ENCODE measurements at regions not wholly inside any gene's neighbourhood (a gene's known extent, or its start where the extent isn't known, plus 50 kb on each side); places are given as distances from the start of the nearest gene placed in this dataset.
"Not testable (repeated sequence)": the region's sequence is repeated elsewhere in the genome, so short reads cannot be mapped to it uniquely, and the experiment has no call there.

DNA sequence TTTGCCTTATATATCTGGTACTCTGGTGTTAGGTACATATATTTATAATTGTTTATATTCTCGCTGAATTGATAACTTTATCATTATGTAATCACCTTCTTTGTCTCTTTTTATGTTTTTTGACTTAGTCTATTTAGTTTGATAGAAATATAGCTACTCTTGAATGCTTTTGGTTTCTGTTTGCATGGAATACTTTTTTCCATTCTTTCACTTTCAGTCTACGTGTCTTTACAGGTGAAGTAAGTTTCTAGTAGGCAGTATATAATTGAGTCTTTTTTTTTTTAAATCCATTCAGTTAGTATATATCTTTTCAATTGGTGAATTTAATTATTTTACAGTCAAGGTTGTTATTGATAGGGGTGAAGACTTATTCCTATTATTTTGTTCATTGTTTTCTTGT, 131.7 kb downstream of the PSAT1 start:
- Histone ChIP-seq H3K4me1 (ENCODE audit: insufficient read depth) (no peaks in the 10 kb centered on the region), H3K9ac (no peak overlapping the region), H2AFZ (no peak overlapping the region), H3K27me3 (replicated peaks; ENCODE audit: insufficient read depth) (peaks cover 4% of the 10 kb centered on the region; the same call in 1 of the 2 replicates), H3K27ac (no peak overlapping the region), H3K9me3 (ENCODE audit: low read depth) (no peaks in the 10 kb centered on the region), H4K20me1 (ENCODE audit: insufficient read depth) (no peaks in the 10 kb centered on the region), H3K9me2 (ENCODE audit: insufficient read depth) (no peaks in the 10 kb centered on the region), H3K4me3 (no peak overlapping the region), H3K4me2 (ENCODE audit: unreplicated experiment) (no peak overlapping the region), H3K36me3 (ENCODE audit: low read depth) (no peaks in the 10 kb centered on the region), H3F3A (ENCODE audit: insufficient read depth) (no peaks in the 10 kb centered on the region), H3K79me2 (ENCODE audit: insufficient read depth) (no peaks in the 10 kb centered on the region)
- whole genome bisulfite sequencing, 2 experiments (ENCODE audit: low coverage in 1 of 2, low lambda C conversion rate in 2 of 2, missing lambda C conversion rate in 2 of 2) = 24 to 32% methylated on average over 2 of the region's 2 CpGs
- in situ Hi-C loops (cut with MboI) = loop anchor here (25.0 kb wide), 2 partner anchors 709 to 1134 kb away; partner anchors contain the start of gene TLE4
- no peak for TF ChIP-seq EZH2phosphoT487 (IDR thresholded peaks at IDR 0.05; ENCODE audit: insufficient read depth, low read depth)
- TF ChIP-seq EZH2 (IDR thresholded peaks at IDR 0.05; ENCODE audit: insufficient read depth, poor library complexity, severe bottlenecking) = no peak
- no peak for DNase-seq

DNA sequence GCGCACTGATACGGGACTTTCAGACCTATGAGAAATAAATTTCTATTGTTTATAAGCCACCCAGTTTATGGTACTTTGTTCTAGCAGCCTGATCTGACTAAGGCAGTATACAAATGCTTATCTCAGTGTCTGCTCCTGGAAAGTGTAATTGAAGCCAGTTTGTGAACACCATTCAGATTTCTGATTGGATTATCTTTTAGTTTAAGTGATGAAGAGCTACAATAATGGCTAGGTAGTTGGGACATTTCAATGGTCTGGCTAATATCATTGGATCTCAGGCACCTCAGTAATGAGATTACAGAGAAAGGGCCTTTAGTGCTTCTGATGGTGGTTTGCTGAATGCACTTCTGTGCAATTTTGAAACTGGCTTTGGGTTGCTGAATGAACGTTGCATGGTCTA, 133.5 kb downstream of the PSAT1 start:
- TF ChIP-seq EZH2 (IDR thresholded peaks at IDR 0.05; ENCODE audit: insufficient read depth, poor library complexity, severe bottlenecking) = no peak
- TF ChIP-seq EZH2phosphoT487 (IDR thresholded peaks at IDR 0.05; ENCODE audit: insufficient read depth, low read depth) = no peak
- Histone ChIP-seq H2AFZ (no peak overlapping the region), H4K20me1 (ENCODE audit: insufficient read depth) (no peaks in the 10 kb centered on the region), H3K27me3 (replicated peaks; ENCODE audit: insufficient read depth) (peaks cover 17% of the 10 kb centered on the region), H3K9me2 (ENCODE audit: insufficient read depth) (no peaks in the 10 kb centered on the region), H3F3A (ENCODE audit: insufficient read depth) (no peaks in the 10 kb centered on the region), H3K36me3 (ENCODE audit: low read depth) (no peaks in the 10 kb centered on the region), H3K4me3 (no peak overlapping the region), H3K27ac (no peak overlapping the region), H3K9ac (no peak overlapping the region), H3K4me2 (ENCODE audit: unreplicated experiment) (no peak overlapping the region), H3K79me2 (ENCODE audit: insufficient read depth) (no peaks in the 10 kb centered on the region), H3K4me1 (ENCODE audit: insufficient read depth) (no peaks in the 10 kb centered on the region), H3K9me3 (ENCODE audit: low read depth) (no peaks in the 10 kb centered on the region)
- DNase-seq = no peak
- 23 to 31% methylated on average over 3 of the region's 3 CpGs for WGBS, 2 experiments (ENCODE audit: low coverage in 1 of 2, low lambda C conversion rate in 2 of 2, missing lambda C conversion rate in 2 of 2)
- in situ Hi-C loops (cut with MboI) = loop anchor here (25.0 kb wide), 2 partner anchors 707 to 1132 kb away; partner anchors contain the start of gene TLE4

DNA sequence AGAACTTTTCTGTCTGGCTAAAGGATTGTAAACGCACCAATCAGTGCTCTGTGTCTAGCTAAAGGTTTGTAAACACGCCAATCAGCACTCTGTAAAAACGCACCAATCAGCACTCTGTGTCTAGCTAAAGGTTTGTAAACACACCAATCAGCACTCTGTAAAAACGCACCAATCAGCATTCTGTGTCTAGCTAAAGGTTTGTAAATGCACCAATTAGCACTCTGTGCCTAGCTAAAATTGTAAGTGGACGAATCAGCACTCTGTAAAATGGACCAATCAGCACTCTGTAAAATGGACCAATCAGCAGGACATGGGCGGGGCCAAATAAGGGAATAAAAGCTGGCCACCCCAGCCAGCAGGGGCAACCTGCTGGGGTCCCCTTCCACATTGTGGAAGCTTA, 134.1 kb downstream of the PSAT1 start:
- H4K20me1 ChIP-seq (ENCODE audit: insufficient read depth); H2AFZ ChIP-seq; H3K36me3 ChIP-seq (ENCODE audit: low read depth); H3K4me2 ChIP-seq (ENCODE audit: unreplicated experiment); H3K9me2 ChIP-seq (ENCODE audit: insufficient read depth); H3K9ac ChIP-seq; H3K4me1 ChIP-seq (ENCODE audit: insufficient read depth); H3F3A ChIP-seq (ENCODE audit: insufficient read depth); H3K79me2 ChIP-seq (ENCODE audit: insufficient read depth); H3K9me3 ChIP-seq (ENCODE audit: low read depth); H3K4me3 ChIP-seq; H3K27ac ChIP-seq; DNase-seq: not testable (repeated sequence)
- WGBS, 2 experiments (ENCODE audit: low coverage in 1 of 2, low lambda C conversion rate in 2 of 2, missing lambda C conversion rate in 2 of 2) = 36 to 38% methylated on average over 6 of the region's 6 CpGs
- in situ Hi-C loops (cut with MboI) = loop anchor here (25.0 kb wide), 2 partner anchors 706 to 1131 kb away; partner anchors contain the start of gene TLE4
- H3K27me3 ChIP-seq (replicated peaks; ENCODE audit: insufficient read depth) = peaks cover 17% of the 10 kb centered on the region

DNA sequence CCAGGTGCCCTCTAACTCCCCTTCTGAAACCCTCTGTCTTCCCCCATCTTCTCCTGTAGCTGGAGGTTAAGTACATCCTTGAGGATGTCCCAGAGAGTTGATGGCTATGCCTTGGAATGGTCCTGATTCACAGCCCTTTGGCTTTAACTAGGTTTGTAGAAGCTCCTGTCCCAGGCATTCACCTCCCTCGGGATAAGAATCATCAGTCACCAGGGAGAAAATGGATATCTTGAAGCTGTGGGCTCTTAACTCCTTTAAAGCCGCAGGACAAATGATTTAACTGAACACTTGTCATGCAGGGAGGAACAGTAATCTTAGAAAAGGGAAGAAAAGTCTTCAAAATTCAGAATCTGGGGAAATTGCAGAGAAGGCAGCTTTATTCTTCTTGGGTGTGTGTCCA, 139.9 kb downstream of the PSAT1 start:
- Histone ChIP-seq H3K36me3 (ENCODE audit: low read depth) (no peaks in the 10 kb centered on the region), H3K4me1 (ENCODE audit: insufficient read depth) (no peaks in the 10 kb centered on the region), H4K20me1 (ENCODE audit: insufficient read depth) (no peaks in the 10 kb centered on the region), H3F3A (ENCODE audit: insufficient read depth) (no peaks in the 10 kb centered on the region), H3K27ac (no peak overlapping the region), H2AFZ (no peak overlapping the region), H3K9ac (no peak overlapping the region), H3K79me2 (ENCODE audit: insufficient read depth) (no peaks in the 10 kb centered on the region), H3K9me2 (ENCODE audit: insufficient read depth) (no peaks in the 10 kb centered on the region), H3K27me3 (replicated peaks; ENCODE audit: insufficient read depth) (peaks cover 23% of the 10 kb centered on the region), H3K4me2 (ENCODE audit: unreplicated experiment) (no peak overlapping the region), H3K4me3 (no peak overlapping the region), H3K9me3 (ENCODE audit: low read depth) (no peaks in the 10 kb centered on the region)
- 45 to 53% methylated on average over 2 of the region's 2 CpGs for WGBS, 2 experiments (ENCODE audit: low coverage in 1 of 2, low lambda C conversion rate in 2 of 2, missing lambda C conversion rate in 2 of 2)
- no peak for DNase-seq
- no peak for TF ChIP-seq EZH2 (IDR thresholded peaks at IDR 0.05; ENCODE audit: insufficient read depth, poor library complexity, severe bottlenecking)
- no peak for TF ChIP-seq EZH2phosphoT487 (IDR thresholded peaks at IDR 0.05; ENCODE audit: insufficient read depth, low read depth)
- in situ Hi-C loops (cut with MboI) = loop anchor here (25.0 kb wide), 2 partner anchors 700 to 1125 kb away; partner anchors contain the start of gene TLE4

DNA sequence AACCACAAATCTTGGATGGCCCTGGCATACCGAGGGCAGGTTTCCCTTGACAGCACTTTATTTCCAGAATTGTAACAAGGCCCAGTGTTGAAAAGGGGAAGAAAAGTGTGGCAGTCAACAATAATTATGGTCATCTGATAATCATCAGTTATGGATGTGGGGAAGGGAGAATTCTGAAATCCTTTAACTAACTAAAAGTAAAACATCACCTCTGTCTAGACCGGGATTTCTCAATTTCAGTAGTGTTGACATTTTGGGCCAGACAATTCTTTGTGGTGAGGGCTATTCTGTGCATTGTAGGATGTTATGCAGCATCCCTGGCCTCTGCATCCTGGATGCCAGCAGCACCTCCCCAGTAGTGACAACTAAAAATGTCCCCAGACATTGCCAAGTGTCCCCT, 140.4 kb downstream of the PSAT1 start:
- WGBS, 2 experiments (ENCODE audit: low coverage in 1 of 2, low lambda C conversion rate in 2 of 2, missing lambda C conversion rate in 2 of 2) = 83 to 93% methylated on average over 2 of the region's 2 CpGs
- no peaks in the 10 kb centered on the region for H3K36me3 ChIP-seq (ENCODE audit: low read depth)
- TF ChIP-seq EZH2 (IDR thresholded peaks at IDR 0.05; ENCODE audit: insufficient read depth, poor library complexity, severe bottlenecking) (no peak), EZH2phosphoT487 (IDR thresholded peaks at IDR 0.05; ENCODE audit: insufficient read depth, low read depth) (no peak)
- H3F3A ChIP-seq (ENCODE audit: insufficient read depth) = no peaks in the 10 kb centered on the region
- no peak overlapping the region for H3K9ac ChIP-seq
- no peaks in the 10 kb centered on the region for H4K20me1 ChIP-seq (ENCODE audit: insufficient read depth)
- H3K4me1 ChIP-seq (ENCODE audit: insufficient read depth) = no peaks in the 10 kb centered on the region
- H3K9me3 ChIP-seq (ENCODE audit: low read depth) = no peaks in the 10 kb centered on the region
- no peaks in the 10 kb centered on the region for H3K79me2 ChIP-seq (ENCODE audit: insufficient read depth)
- H3K4me2 ChIP-seq (ENCODE audit: unreplicated experiment) = no peak overlapping the region
- H3K9me2 ChIP-seq (ENCODE audit: insufficient read depth) = no peaks in the 10 kb centered on the region
- no peak overlapping the region for H2AFZ ChIP-seq
- in situ Hi-C loops (cut with MboI) = loop anchor here (25.0 kb wide), 2 partner anchors 700 to 1125 kb away; partner anchors contain the start of gene TLE4
- H3K4me3 ChIP-seq = no peak overlapping the region
- DNase-seq = no peak
- no peak overlapping the region for H3K27ac ChIP-seq
- peaks cover 23% of the 10 kb centered on the region for H3K27me3 ChIP-seq (replicated peaks; ENCODE audit: insufficient read depth)

All from GM23248 (cell line).